IMR-90 (cell line): ENCODE measurements at regions not wholly inside any gene's neighbourhood (a gene's known extent, or its start where the extent isn't known, plus 50 kb on each side); places are given as distances from the start of the nearest gene placed in this dataset.

Source experiments
- ATAC-seq: fragments of 200-7000 bp; cut with Tn5 transposase; 2 replicates; pipeline ENCODE4 v1.9.1; 2020; ENCODE audit warnings: low read depth, mild to moderate bottlenecking, moderate library complexity
- BruUV-seq: library from RNA; stranded (reverse); fragments of 400-500 nt; replicated peaks from 2 replicates; lab custom pipeline; 2021; lab: Mats Ljungman, UMichigan
- CTCF ChIA-PET: fragments of 300-600 bp; formaldehyde crosslinking; extraction: SDS; loops from one replicate; lab custom pipeline; 2021; ENCODE audit warnings: antibody characterized with exemption; lab: Yijun Ruan, JAX
- POLR2A ChIA-PET: fragments of 300-600 bp; sonication (Branson Sonifier 250); formaldehyde crosslinking; loops from one replicate; lab custom pipeline; 2022; ENCODE audit warnings: antibody characterized with exemption; ENCODE audit not compliant: unreplicated experiment; lab: Charles Lee
- DNase-seq: peaks from one replicate; pipeline ENCODE4 v3.0.0; 2013
- H2AFZ ChIP-seq: replicated peaks from 2 replicates; pipeline ENCODE3; 2013; ENCODE audit warnings: low read length, mild to moderate bottlenecking; ENCODE audit not compliant: poor library complexity
- H2AK5ac ChIP-seq: 2 replicates; pipeline ENCODE4 v1.6.1; 2013; ENCODE audit warnings: low read depth, low read length, inconsistent platforms
- H2AK9ac ChIP-seq: replicated peaks from 2 replicates; pipeline ENCODE3; 2013; ENCODE audit warnings: mild to moderate bottlenecking, low read depth, low read length, moderate library complexity; ENCODE audit not compliant: poor library complexity
- H2BK120ac ChIP-seq: 2 replicates; pipeline ENCODE4 v1.6.1; 2013; ENCODE audit warnings: low read depth, low read length, inconsistent platforms
- H2BK15ac ChIP-seq: 3 replicates; pipeline ENCODE4 v1.6.1; 2013; ENCODE audit warnings: low read depth, low read length, inconsistent platforms
- H2BK20ac ChIP-seq: 2 replicates; pipeline ENCODE4 v1.6.1; 2013; ENCODE audit warnings: low read depth, mild to moderate bottlenecking, inconsistent platforms, low read length, moderate library complexity
- H2BK5ac ChIP-seq: 2 replicates; pipeline ENCODE4 v1.6.1; 2013; ENCODE audit warnings: mild to moderate bottlenecking, low read depth, low read length, inconsistent platforms; ENCODE audit not compliant: poor library complexity, severe bottlenecking
- H3K14ac ChIP-seq: replicated peaks from 2 replicates; pipeline ENCODE4 v1.6.1; 2013; ENCODE audit warnings: low read depth, low read length, inconsistent platforms
- H3K18ac ChIP-seq: 2 replicates; pipeline ENCODE4 v1.6.1; 2013; ENCODE audit warnings: low read depth, low read length, control low read depth
- H3K23ac ChIP-seq: 2 replicates; pipeline ENCODE4 v1.6.1; 2013; ENCODE audit warnings: low read depth, low read length, inconsistent platforms
- H3K27ac ChIP-seq: 2 replicates; pipeline ENCODE4 v1.5.1; 2013; ENCODE audit warnings: mild to moderate bottlenecking, control low read depth, low read length; ENCODE audit not compliant: insufficient read depth
- H3K27me3 ChIP-seq: 2 replicates; pipeline ENCODE4 v1.6.1; 2013; ENCODE audit warnings: low read length; ENCODE audit not compliant: control insufficient read depth, insufficient read depth
- H3K36me3 ChIP-seq: 2 replicates; pipeline ENCODE4 v1.6.1; 2013; ENCODE audit warnings: low read length, mixed read lengths; ENCODE audit not compliant: control insufficient read depth, insufficient read depth
- H3K4ac ChIP-seq: 2 replicates; pipeline ENCODE4 v1.6.1; 2013; ENCODE audit warnings: low read depth, low read length, inconsistent platforms
- H3K4me1 ChIP-seq: 2 replicates; pipeline ENCODE4 v1.6.1; 2013; ENCODE audit warnings: low read length, mixed read lengths; ENCODE audit not compliant: control insufficient read depth, insufficient read depth
- H3K4me2 ChIP-seq: 2 replicates; pipeline ENCODE4 v1.6.1; 2013; ENCODE audit warnings: low read depth, mild to moderate bottlenecking, control low read depth, low read length, moderate library complexity
- H3K4me3 ChIP-seq: 2 replicates; pipeline ENCODE4 v1.5.1; 2013; ENCODE audit warnings: low read depth, mild to moderate bottlenecking, control low read depth, low read length, moderate library complexity; ENCODE audit not compliant: insufficient read depth
- H3K56ac ChIP-seq: 2 replicates; pipeline ENCODE4 v1.6.1; 2013; ENCODE audit warnings: low read length, inconsistent platforms; ENCODE audit not compliant: insufficient read depth; ENCODE audit errors: extremely low read depth
- H3K79me1 ChIP-seq, 2 experiments: 2 replicates each; pipeline ENCODE4 v1.6.1; 2013; ENCODE audit warnings: low read length in 2 of 2, inconsistent platforms in 1 of 2, low read depth in 1 of 2
- H3K9ac ChIP-seq: 2 replicates; pipeline ENCODE4 v1.6.1; 2013; ENCODE audit warnings: low read depth, low read length, control low read depth
- H3K9me1 ChIP-seq: 2 replicates; pipeline ENCODE4 v1.6.1; 2013; ENCODE audit warnings: low read length, inconsistent platforms; ENCODE audit not compliant: insufficient read depth
- H3K9me3 ChIP-seq: 2 replicates; pipeline ENCODE4 v1.6.1; 2013; ENCODE audit warnings: low read length; ENCODE audit not compliant: control insufficient read depth, insufficient read depth
- H4K20me1 ChIP-seq: 2 replicates; pipeline ENCODE4 v1.6.1; 2013; ENCODE audit warnings: low read length, inconsistent platforms; ENCODE audit not compliant: insufficient read depth
- H4K5ac ChIP-seq: 2 replicates; pipeline ENCODE4 v1.6.1; 2013; ENCODE audit warnings: mild to moderate bottlenecking, low read depth, low read length, control low read depth
- H4K8ac ChIP-seq, 2 experiments: 2 replicates each; pipeline ENCODE4 v1.6.1; 2013; ENCODE audit warnings: low read depth in 2 of 2, low read length in 2 of 2, control low read depth in 1 of 2, inconsistent platforms in 1 of 2
- H4K91ac ChIP-seq: 2 replicates; pipeline ENCODE4 v1.6.1; 2013; ENCODE audit warnings: low read depth, low read length, inconsistent platforms; ENCODE audit not compliant: insufficient read depth
- BHLHE40 ChIP-seq: fragments of 150-350 bp; IDR thresholded peaks from 2 replicates; pipeline ENCODE4 v1.6.1; 2016; ENCODE audit warnings: mild to moderate bottlenecking, low read depth, low read length
- CEBPB ChIP-seq: IDR thresholded peaks from 2 replicates; pipeline ENCODE4 v1.6.1; 2012; ENCODE audit warnings: low read depth, low read length, improper control_type of control experiment
- CHD1 ChIP-seq: IDR thresholded peaks from 2 replicates; pipeline ENCODE4 v1.6.1; 2012; ENCODE audit warnings: low read depth, low read length, improper control_type of control experiment
- CTCF ChIP-seq: conservative IDR thresholded peaks from 2 replicates; pipeline ENCODE4 v1.5.1; 2012; ENCODE audit warnings: mild to moderate bottlenecking, low read depth, low read length, improper control_type of control experiment
- MXI1 ChIP-seq: IDR thresholded peaks from 2 replicates; pipeline ENCODE4 v1.6.1; 2012; ENCODE audit warnings: low read depth, mild to moderate bottlenecking, low read length, moderate library complexity, borderline replicate concordance
- NFE2L2 ChIP-seq: fragments of 150-350 bp; IDR thresholded peaks from 2 replicates; pipeline ENCODE4 v1.6.1; 2016; ENCODE audit warnings: low read depth, mild to moderate bottlenecking, low read length
- POLR2A ChIP-seq: IDR thresholded peaks from 2 replicates; pipeline ENCODE4 v1.6.1; 2012; ENCODE audit warnings: mild to moderate bottlenecking, low read depth, low read length
- RAD21 ChIP-seq: IDR thresholded peaks from 2 replicates; pipeline ENCODE4 v1.6.1; 2012; ENCODE audit warnings: low read length, improper control_type of control experiment
- RCOR1 ChIP-seq: IDR thresholded peaks from 2 replicates; pipeline ENCODE4 v1.6.1; 2012; ENCODE audit warnings: mild to moderate bottlenecking, low read length, improper control_type of control experiment; ENCODE audit not compliant: insufficient replicate concordance
- RFX5 ChIP-seq: IDR thresholded peaks from 2 replicates; pipeline ENCODE4 v1.8.0; 2012; ENCODE audit warnings: low read depth, mild to moderate bottlenecking, low read length, moderate library complexity
- WGBS, 2 experiments: methylation state at CpG; one replicate each; pipeline versions ENCODE4 v1.1.5 to v1.1.7; 2013; ENCODE audit warnings: missing lambda C conversion rate in 2 of 2; ENCODE audit not compliant: insufficient read length in 1 of 2; ENCODE audit errors: extremely low coverage in 2 of 2; 5-methylcytosine and 5-hydroxymethylcytosine counted together
- dilution Hi-C: fragments of 300-500 bp; cut with HindIII; formaldehyde crosslinking; loops from one replicate; pipeline ENCODE4 v1.14.3; 2018; ENCODE audit warnings: low sequenced_read_pairs; ENCODE audit not compliant: unreplicated experiment
- in situ Hi-C: fragments of 300-500 bp; cut with MboI; formaldehyde crosslinking; loops from 3 replicates; pipeline ENCODE4 v1.14.3; 2019; ENCODE audit warnings: low sequenced_read_pairs, inconsistent platforms, mixed read lengths
- intact Hi-C: fragments of 100-400 bp; cut with micrococcal nuclease; formaldehyde crosslinking; loops from 2 replicates; pipeline ENCODE4 v1.10.0; 2022
- TF ChIP-seq, protein P1 (sequence below): fragments of 150-350 bp; IDR thresholded peaks from 2 replicates; pipeline ENCODE4 v1.6.1; 2016; ENCODE audit warnings: low read depth, mild to moderate bottlenecking, low read length, moderate library complexity, borderline replicate concordance

DNA sequence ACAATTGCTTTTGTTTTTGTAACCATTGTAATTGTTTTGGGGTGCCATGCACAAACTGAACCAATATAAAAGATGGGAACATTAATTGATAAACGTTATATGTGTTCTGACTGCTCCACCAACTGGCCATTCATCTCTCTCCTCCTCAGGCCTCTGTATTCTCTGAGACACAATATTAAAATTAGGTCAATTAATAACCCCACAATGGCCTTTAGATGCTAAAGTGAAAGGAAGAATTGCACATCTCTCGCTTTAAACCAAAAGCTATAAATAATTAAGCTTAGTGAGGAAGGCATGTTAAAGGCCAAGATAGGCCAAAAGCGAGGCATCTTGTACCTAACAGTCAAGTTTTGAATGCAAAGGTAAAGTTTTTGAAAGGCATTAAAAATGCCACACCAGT lies 448.4 kb upstream of the ITGA1 start:
- no peak overlapping the region for H4K5ac ChIP-seq
- no peaks in the 10 kb centered on the region for H3K27me3 ChIP-seq
- no peak overlapping the region for H3K23ac ChIP-seq
- no peak overlapping the region for H3K18ac ChIP-seq
- no peaks in the 10 kb centered on the region for H3K36me3 ChIP-seq
- in situ Hi-C loops (no loop called here), dilution Hi-C loops (no loop called here), intact Hi-C loops (no loop called here)
- H4K91ac ChIP-seq, result no peak overlapping the region
- no peak overlapping the region for H2AFZ ChIP-seq
- TF ChIP-seq RAD21 (no peak), CHD1 (no peak), BHLHE40 (no peak), RFX5 (no peak), RCOR1 (no peak), NFE2L2 (no peak), CEBPB (no peak), POLR2A (no peak), CTCF (no peak), MXI1 (no peak)
- TF ChIP-seq, protein P1, sequence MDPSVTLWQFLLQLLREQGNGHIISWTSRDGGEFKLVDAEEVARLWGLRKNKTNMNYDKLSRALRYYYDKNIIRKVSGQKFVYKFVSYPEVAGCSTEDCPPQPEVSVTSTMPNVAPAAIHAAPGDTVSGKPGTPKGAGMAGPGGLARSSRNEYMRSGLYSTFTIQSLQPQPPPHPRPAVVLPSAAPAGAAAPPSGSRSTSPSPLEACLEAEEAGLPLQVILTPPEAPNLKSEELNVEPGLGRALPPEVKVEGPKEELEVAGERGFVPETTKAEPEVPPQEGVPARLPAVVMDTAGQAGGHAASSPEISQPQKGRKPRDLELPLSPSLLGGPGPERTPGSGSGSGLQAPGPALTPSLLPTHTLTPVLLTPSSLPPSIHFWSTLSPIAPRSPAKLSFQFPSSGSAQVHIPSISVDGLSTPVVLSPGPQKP, result no peak
- no peak overlapping the region for H3K56ac ChIP-seq
- no peak overlapping the region for H3K4me3 ChIP-seq
- DNase-seq (no peak), ATAC-seq (no peak)
- no peak overlapping the region for H2BK120ac ChIP-seq
- H3K9me1 ChIP-seq, result no peaks in the 10 kb centered on the region
- WGBS, 2 experiments, result no CpG with 5 or more reads among the region's 3 CpGs
- no peaks in the 10 kb centered on the region for H4K20me1 ChIP-seq
- H3K4me2 ChIP-seq, result no peak overlapping the region
- H3K9ac ChIP-seq, result no peak overlapping the region
- no peak overlapping the region for H2AK5ac ChIP-seq
- H3K4ac ChIP-seq, result no peak overlapping the region
- no peaks in the 10 kb centered on the region for H3K4me1 ChIP-seq
- no peaks in the 10 kb centered on the region for H3K79me1 ChIP-seq
- H2AK9ac ChIP-seq, result no peak overlapping the region
- H2BK20ac ChIP-seq, result no peak overlapping the region
- ChIA-PET CTCF (no interaction called here), POLR2A (no interaction called here)
- H4K8ac ChIP-seq, result no peak overlapping the region
- H2BK5ac ChIP-seq, result no peak overlapping the region
- no peak overlapping the region for H2BK15ac ChIP-seq
- H3K14ac ChIP-seq, result no peak overlapping the region
- no peaks in the 10 kb centered on the region for H3K9me3 ChIP-seq
- no TSS peak for BruUV-seq
- H3K27ac ChIP-seq, result no peak overlapping the region
